Right lobe of liver (tissue), 4 donors: ENCODE measurements at regions not wholly inside any gene's neighbourhood (a gene's known extent, or its start where the extent isn't known, plus 50 kb on each side); places are given as distances from the start of the nearest gene placed in this dataset.

Experiments used
- CTCF ChIP-seq, 4 donors: fragments of 200-600 bp in 3 of 4; fragments of 450-650 bp in 1 of 4; IDR thresholded peaks; one replicate each; pipeline versions ENCODE4 v1.5.1 to v1.8.0; 2016 to 2022; ENCODE audit warnings: antibody characterized with exemption in 4 of 4, mild to moderate bottlenecking in 2 of 4
- POLR2A ChIP-seq: fragments of 450-650 bp; IDR thresholded peaks from one replicate; pipeline ENCODE4 v1.6.1; 2017; ENCODE audit warnings: antibody characterized with exemption, mild to moderate bottlenecking
- donor health status: DM: no; HTN: no; CAD: no.
- donor health status: DM: no; HTN: no; CAD: no.
- donor health status: DM: no; HTN: yes; CAD: no.

- TF ChIP-seq POLR2A = no peak
- no peak for TF ChIP-seq CTCF (IDR thresholded peaks at IDR 0.05)
These were observed 836.4 kb upstream of the TSPY4 start for GRCh38 chrY:8500888-8501287.
